Activated CD4-positive, alpha-beta T cell treated with anti-CD3 and anti-CD28 coated beads, Interleukin-2, amount 50 U/mL, for 4 hours (primary cell): ENCODE measurements at regions not wholly inside any gene's neighbourhood (a gene's known extent, or its start where the extent isn't known, plus 50 kb on each side); places are given as distances from the start of the nearest gene placed in this dataset.
"Not testable (repeated sequence)": the region's sequence is repeated elsewhere in the genome, so short reads cannot be mapped to it uniquely, and the experiment has no call there.

Source experiments
- DNase-seq, 2 experiments: peaks; one replicate each; pipeline ENCODE4 v3.0.0-alpha.2; 2020

DNA sequence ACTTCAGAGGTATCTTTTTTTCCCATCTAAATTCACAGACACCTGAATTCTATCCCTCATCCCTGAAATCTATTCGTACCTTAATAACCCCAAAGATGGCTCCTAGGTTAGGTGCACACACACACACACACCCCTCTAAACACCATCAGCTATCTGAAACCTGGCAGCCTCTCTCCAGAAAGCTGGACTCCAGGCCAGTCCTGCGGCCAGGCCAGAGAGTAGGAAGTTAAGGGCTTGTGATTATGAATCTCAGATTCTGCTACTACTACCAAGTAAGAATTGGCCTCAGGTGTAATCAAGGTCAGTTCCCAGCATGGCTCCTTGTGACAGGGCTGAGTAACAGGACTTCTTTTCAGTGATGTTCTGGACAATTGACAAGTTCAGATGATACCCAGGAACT lies 244.2 kb upstream of the SERP2 start:
- no peak for DNase-seq

DNA sequence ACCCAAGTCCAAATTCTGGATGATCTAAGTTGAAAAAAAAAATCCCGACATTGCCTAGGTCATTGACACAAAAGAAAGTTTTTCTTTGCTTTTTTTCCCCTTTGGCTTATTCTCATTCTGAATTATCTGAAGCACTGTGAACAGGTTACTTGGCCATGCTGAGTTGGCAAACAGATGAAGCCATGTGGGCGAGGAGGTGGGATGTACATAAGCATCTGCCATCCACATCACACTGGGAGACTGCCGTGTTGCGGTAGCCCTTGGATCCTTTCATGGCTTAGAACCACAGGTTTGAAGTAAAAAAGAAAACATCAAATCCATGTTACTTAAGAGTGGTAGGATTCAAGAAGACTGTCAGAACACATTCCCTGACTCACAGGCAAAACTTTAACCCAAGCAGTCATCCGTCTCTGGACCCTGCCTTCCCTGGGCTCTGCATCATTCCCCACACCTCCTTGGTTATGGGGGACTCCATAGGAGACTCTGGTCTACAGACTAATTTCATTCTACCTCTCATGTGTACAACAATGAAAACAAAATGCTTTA lies 242.5 kb upstream of the SERP2 start:
- no peak for DNase-seq

DNA sequence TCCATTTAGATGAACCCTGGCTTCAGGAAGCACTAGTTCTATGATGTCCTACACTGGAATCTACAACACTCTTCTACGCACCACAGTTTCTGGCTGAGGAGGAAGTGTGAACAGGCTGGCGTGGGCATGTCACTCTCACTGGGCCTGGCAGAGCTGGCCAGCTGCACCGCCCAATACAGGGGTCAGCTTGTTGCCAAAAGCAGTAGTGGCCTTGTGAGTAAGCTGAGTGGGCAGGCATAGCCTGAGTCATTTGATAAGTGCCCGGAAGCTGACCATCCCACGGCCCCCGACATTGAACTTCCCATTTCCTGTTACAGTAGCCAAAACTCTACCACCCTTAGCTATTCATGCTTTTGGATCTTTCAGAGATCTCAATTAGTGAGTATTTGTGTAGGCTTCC lies 240.9 kb upstream of the SERP2 start:
- DNase-seq = no peak

DNA sequence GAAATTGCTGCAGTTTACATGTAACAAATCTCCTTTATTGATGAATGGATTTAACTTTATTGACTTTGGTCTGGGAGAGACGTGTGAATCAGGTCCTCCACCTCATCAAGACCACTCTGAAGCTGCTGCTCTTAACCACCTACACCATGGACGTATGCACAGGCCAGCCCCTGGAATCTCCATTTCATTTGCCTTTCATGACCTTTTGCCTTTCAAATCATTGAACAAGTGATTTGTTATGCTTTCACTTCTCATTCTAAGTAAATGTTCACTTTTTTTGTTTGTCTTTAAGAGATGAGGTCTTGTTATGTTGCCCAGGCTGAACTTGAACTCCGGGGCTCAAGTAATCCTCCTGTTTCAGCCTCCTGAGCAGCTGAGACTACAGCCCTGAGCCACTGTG lies 240.0 kb upstream of the SERP2 start:
- no peak for DNase-seq

DNA sequence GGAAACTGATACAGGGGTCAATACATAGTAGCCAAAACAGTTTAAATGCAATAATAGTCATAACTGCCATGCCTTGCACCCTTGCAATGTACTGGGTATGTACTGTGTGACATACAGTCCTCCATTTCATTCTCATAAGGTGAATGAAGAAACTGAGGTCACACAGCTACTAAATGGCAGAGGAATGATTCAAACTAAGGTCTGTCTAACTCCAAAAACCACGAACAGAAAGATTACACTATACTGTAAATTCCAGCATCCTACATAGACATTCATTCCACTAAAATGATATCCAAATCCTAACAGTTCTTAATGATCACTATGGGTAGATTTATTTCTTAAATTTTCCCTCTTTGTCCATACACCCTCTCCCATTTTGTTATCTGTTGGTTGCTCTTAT lies 238.1 kb upstream of the SERP2 start:
- DNase-seq = no peak

DNA sequence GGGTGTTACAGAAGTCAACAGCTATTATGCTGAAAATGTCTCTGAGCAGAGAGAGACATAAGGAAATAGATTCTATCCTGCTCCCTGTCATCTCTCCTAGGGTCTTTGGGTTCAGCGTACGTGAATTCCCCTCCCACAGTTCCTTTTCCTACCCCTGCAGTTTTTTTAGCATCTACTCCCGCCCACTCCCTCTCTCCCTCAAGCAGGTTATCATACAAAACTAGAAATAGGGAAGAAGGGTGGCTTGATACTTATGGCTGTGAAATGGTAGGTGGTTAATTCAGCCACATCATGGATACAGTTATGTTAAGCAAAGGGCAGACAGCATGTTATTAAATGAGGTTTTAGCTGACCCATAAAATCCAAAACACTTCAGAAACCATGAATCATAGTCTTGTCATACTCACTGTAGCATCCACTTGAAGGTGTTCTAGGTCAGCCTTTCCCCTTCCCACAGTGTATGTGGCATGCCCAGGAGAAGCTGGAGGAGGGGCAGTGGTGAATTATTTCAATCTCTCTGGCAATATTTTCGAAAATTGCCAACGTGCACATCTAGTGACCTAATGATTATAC lies 236.8 kb upstream of the SERP2 start:
- DNase-seq = no peak

DNA sequence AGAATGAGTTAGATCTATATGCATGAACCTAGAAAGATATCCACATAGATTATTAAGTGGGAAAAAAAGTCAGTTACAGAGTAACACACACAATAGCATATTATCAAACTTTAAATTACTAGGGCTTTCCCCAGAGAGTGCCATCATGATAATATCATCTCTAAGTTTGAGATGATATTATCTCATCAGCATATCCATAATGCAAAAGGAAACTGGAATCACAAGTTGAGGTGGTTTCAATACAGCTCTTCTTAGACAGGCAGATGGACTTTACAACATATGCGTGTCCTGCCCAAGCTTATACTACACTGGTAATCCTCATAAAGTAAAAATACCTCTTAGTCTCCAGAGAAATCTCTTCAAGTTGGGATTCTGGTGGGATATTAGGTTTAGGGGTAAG lies 236.2 kb upstream of the SERP2 start:
- DNase-seq = no peak

DNA sequence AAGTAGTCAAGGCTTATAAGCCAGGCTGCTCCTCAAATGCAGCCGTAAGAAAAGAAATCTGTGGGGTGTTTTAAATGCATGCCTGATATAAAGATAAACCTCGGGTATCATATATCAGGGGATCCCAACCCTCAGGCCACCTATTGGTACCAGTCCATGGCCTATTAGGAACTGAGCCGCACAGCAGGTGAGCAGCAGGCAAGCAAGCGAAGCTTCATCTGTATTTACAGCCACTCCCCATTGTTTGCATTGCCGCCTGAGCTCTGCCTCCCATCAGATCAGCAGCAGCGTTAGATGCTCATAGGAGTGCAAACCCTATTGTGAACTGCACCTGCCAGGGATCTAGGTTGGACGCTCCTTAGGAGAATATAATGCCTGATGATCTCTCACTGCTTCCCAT lies 233.5 kb upstream of the SERP2 start:
- no peak for DNase-seq

DNA sequence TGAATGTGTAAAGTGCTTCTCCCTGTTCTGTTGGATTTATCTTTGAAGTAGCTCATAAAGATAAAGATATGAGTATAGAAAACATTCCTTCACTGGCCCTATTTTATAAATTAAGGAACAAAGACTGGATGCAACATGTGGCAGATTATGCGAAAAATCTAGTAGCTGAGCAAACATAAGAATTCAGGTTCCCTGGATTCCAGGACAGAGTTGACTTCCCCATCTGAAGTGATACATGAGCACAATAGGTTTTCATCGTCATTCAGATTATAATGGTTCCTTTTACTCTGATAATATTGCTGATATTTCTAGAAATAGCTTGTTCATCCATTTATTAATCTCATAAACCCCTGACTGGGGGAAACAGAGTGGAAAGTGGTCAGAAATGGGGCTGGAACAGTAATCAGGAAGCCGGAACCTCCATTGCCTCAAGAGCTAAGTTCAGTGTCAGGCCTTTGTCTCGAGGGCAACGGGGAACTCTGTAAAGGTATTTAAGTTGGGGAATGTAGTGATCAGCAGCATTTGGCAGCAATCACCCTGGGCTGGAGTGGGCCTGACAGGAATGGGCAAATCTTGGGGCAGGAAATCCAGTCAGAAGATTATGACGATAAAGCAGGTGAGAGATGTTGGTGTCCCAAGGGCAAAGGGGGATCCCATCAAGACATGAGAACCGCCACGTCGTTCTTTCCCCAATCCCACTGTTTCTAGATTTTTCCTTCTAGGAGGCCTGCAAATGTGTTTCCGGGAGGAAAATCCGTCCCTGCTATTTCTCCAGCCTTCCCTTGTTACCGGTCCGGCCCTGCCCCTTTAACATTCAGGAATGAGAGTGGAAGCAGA lies 232.5 kb upstream of the SERP2 start:
- DNase-seq = no peak

DNA sequence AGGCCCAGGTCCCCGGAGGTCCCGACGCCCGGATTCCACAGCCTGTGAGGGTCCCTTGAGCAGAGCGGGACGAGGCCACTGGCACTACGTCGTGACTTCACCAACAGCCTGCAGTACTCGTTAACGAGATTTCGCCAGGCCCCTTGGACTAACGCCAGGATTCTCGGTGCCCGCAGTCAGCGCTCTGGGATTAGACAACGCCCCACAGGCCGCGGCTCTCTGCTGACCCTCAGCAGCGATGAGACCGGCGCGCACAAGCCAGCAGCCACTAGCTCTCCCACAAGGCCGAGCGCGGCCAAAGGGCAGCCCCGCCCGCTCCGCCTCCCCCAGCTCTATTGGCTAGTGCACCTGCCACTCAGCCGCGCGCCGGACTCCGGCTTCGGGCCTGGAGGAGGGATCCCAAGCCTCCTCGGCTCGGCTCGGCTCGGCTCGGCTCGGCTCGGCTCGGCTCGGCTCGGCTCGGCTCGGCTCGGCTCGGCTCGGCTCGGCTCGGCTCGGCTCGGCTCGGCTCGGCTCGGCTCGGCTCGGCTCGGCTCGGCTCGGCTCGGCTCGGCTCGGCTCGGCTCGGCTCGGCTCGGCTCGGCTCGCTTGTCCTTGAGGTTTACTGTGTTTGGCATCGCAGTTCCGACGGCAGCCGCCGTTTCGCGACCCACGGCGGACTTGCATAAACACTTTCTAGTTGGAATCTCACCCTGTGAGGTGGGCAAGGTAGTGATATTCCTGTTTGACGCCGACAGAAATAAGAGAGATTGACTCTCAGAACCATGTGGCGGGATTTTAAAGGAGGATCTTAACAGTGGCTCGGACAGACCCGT lies 231.7 kb upstream of the SERP2 start:
- peak; percentile 85 to 86 for DNase-seq

DNA sequence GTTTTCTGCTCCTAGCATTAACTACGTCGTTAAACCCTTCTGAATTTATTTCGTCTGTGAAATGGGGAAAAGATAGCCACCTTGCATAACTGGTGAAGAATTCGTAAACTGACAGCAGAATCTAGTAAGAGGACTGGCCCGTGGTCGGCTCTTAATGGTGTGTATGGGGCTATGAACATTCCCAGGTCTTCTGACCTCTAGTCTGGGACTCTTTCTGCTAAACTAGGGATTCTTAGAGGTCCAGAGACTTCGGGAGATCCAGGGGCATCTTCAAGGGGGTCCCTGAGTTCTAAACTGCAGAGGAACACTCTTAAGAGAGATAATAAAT lies 231.1 kb upstream of the SERP2 start:
- no peak for DNase-seq

DNA sequence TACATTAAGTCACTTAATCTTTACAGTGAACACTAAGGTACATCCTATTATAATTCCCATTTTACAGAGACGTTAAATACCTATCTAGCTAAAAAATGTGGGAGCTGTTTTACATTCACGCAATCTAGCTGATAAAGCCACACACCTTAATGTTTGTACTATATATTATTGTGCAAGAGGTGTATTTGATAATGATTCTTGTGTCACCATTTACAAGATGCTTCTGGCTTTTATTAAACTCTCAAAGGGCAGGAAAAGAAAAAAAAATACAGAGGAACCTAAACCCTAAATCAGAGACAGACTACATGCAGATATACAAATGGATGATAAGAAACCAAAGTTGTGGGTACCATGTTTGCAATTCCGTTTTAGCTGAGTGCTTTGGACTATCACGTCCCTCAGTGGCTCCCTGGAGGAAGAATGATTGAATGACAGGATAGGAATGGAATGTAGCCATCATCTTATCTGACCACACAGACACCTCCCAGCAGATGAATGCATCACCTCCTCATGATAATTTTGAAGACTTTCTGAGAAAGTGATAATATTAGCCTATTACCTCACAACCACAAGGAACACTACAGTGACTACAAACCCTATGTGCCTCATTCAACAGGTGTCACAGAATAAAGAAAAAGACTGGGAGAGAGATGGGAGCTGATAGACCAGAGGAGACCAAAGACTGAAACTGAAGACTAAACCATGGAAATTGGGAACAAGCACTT lies 230.5 kb upstream of the SERP2 start:
- DNase-seq = no peak

DNA sequence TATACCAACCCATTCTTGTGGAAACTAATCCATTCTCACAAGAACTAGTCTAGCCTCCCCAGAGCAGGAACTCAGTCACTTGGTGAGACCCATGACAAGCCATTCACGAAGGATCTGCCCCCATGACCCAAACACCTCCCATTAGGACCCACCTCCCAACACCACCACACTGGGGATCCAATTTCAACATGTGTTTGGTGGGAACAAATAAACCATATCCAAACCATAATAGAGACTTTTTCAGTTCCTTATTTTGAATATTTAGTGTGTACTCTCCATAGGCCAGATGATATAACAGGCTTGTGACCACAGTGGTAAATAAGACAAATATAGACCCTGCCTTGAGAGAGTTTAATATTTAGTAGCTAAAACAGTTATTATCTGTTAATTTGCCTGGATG lies 227.5 kb upstream of the SERP2 start:
- DNase-seq = no peak

DNA sequence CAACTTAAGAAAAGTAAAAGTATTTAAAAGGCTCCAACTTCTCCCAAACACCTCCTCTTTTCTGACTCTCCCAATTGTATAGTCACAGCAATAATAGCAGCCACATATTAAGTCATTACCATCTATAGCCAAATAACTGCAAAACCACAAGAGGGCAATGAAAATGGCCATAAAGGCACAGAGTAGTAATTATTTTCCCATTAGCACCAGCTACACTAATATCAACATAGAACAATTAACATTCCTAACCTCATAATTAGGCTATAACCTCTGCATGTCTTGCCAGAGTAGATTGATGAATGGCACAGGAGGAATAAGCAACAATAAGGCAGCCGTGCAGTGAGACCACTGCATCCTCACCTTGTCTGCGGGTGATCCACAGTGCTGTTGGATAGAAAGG lies 226.4 kb upstream of the SERP2 start:
- no peak for DNase-seq

DNA sequence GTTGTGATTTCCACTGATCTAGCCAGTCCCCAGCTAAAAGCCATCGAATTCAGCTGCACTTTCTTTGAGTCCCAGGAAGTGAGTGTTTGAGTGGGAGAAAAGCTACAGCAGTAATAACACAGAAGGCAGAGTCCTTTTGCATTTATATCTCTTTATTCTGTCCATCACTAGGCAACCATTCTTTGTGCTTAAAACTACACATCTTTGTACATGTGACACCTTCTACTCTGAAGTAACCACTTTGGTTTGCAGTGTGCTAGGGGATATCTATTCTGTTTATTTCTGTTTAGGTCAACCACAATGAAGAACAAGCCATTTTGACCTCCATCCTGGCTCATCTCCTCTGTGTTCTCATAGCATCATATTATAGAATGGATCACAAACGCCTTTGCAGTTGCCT lies 226.0 kb upstream of the SERP2 start:
- DNase-seq = no peak

DNA sequence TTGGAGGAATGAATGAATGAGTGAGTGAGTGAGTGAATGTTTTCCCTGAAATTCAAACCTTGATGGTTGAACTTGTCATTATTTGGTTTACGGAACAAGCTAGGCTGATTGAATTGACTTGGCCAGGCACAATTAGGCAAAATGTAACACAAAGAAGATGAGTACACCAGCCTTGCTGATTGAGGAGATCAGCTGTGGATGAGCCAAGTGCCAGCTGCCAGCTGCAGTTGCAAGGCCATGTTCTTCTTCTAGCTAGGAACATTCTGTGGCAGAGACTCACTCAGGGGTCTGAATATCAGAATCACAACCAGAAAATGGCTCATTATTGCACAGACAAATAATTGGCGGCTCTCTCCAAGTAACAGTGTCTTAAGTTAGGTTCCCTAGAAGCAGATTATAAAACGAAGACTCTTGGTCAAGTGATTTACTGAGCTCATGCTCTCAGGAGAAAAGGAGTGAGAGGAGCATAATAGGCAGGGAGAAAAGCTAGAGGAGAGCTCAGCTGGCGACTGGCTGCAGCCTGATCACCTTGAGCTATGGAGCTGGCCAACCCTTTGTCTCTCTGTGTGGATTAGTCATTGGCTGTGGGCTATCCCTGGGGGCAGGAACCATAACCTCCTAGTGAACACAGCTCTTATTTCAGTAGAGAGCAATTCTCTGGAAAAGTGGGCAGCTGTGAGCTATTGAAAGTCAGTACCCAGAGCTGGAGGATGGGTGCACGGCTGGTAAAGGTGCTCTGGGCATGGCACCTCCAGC lies 225.3 kb upstream of the SERP2 start:
- no peak for DNase-seq

DNA sequence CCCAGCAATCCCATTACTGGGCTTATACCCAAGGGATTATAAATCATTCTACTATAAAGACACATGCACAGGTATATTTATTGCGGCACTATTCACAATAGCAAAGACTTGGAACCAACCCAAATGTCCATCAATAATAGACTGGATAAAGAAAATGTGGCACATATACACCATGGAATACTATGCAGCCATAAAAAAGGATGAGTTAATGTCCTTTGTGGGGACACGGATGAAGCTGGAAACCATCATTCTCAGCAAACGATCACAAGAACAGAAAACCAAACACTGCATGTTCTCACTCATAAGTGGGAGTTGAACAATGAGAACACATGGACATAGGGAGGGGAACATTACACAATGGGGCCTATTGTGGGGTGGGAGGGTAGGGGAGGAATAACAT lies 224.4 kb upstream of the SERP2 start:
- not testable (repeated sequence) for DNase-seq

DNA sequence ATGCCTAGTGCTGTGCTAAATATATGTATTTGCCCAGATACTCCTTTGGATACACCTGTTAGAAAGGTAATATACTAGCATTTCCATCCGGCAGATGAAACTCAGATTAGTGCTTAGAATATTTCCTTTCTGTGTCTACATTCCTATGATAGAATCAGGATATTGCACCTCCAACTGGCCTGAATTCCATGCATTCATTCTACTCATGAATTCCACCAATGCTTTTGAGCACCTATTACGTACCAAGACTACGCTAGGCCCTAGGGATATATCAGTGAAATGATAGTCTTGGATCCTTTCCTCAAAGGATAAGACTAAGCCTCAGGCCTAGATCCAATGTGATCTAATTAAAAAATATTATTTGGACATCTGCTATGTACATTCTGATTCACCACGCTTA lies 223.8 kb upstream of the SERP2 start:
- no peak for DNase-seq

DNA sequence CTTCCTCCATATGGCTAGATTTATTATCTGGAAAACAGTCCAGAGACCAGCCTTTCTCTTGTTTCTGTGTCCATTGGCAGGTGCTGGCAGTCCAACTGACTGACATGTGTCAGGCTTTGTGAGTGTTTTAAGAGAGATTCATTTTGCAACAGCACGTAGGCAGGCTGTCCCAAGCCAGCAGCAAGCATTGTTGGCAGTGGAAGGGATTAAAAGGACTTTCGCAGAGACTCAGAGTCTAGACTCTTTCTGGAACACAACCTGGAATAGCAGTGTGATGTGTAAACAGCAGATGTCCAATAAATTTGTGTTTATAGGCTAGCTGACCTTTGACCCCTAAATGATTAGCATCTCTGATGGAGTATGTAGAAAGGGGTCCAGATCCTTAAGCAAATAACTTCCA lies 222.2 kb upstream of the SERP2 start:
- no peak for DNase-seq

DNA sequence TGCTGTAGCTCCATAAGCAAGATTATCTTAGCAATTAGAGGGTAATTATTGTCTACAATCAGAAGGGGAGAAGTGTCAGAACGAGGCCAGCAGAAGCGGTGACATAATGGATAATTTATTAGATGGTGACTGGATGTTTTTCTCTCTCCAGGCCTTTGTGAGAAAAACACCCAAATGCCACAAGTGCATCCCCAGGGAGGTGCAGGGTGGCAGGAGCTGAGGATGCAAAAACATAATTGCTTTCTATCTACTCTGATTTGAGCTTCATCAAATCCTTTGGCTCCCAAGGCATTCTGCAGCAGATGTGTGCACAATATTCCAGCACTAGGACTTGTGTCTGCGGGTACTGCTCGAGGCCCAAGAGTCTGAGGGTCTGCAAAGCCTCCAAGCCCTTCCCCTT lies 220.1 kb upstream of the SERP2 start:
- no peak for DNase-seq

DNA sequence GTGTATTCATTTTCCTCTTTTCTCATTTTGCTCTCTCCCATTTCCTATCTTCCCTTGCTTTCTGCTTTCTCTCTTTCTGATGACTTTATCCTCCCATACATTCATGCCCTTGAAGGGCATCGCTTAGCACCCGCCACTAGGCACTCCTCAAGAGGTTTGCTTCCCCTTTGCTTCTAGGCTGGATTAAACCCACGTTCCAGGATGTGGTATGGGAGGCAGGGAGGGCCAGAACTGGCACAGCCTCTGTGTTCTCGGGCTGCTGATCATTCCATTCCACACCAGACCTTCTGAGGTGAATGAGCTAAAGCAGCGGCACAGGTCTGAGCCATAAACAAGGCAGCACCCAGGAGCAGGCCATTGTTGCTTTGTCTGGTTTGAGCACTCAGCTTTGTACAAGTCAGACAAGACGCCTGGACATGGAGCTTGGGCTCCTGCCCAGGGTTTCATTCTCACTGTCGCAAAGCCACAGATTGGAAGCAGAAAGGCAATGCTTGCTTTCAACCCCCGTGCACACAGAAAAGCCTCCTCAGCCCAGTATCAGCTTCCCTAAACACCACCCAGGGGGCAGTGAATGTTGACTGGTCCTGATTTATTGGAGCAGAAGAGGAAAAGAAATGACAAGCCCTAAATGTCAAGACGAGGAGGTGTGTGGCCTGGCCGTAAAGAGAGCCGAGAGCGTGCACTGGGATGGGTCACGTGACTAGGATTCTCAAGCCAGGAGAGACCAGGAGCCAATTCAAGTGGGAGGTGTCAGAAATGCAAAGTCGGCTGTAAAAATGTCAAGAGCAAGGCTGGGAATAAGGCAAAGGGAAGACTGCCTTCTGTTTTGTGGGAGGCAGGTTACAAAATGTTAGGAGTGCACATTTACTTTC lies 218.0 kb upstream of the SERP2 start:
- no peak for DNase-seq

DNA sequence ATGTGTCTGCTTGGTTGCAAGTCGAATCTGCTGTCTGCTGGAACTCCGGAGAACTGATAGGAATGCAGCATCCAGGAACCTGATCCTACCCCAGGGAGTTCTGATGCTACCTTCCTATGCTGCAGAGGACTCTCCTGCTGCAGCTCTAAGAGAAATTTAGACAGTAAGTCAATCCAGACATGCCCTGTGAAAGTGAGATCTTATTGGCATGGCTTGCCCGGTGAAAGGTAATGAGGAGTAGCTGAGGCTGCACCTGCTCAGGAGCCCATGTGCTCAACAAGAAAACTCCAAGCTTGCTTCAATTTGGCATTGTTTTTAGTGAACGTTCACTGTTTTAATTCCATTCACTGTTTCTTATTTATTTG lies 217.3 kb upstream of the SERP2 start:
- no peak for DNase-seq
